H1 (cell line): ENCODE measurements at regions not wholly inside any gene's neighbourhood (a gene's known extent, or its start where the extent isn't known, plus 50 kb on each side); places are given as distances from the start of the nearest gene placed in this dataset.

Experiments
- CTCF ChIA-PET: fragments of 300-600 bp; sonication (Branson Sonifier 250); formaldehyde crosslinking; loops from one replicate; lab custom pipeline; 2021; ENCODE audit not compliant: partially characterized antibody; lab: Charles Lee
- POLR2A ChIA-PET: fragments of 300-600 bp; sonication (Branson Sonifier 250); formaldehyde crosslinking; loops from one replicate; lab custom pipeline; 2021; ENCODE audit warnings: inconsistent platforms; ENCODE audit not compliant: partially characterized antibody; lab: Charles Lee
- DNase-seq, 2 experiments: peaks; one replicate each; pipeline versions ENCODE4 v3.0.0 to v3.0.0-alpha.2; 2010 to 2022; ENCODE audit warnings: low spot score in 2 of 2, low read depth in 1 of 2, mixed read lengths in 1 of 2
- FAIRE-seq: peaks from 2 replicates; lab custom pipeline; 2011; peaks lifted over from hg19 to GRCh38; lab: Jason Lieb, UNC
- H2AFZ ChIP-seq: 2 replicates; pipeline ENCODE4 v1.8.1; 2012; ENCODE audit warnings: low read length, inconsistent platforms
- H2AK5ac ChIP-seq: 2 replicates; pipeline ENCODE4 v1.6.1; 2013; ENCODE audit warnings: low read depth, low read length
- H2BK120ac ChIP-seq: replicated peaks from 2 replicates; pipeline ENCODE3; 2013; ENCODE audit warnings: low read depth, low read length, inconsistent platforms
- H2BK12ac ChIP-seq: 2 replicates; pipeline ENCODE4 v1.6.1; 2013; ENCODE audit warnings: low read depth, low read length
- H2BK15ac ChIP-seq: 2 replicates; pipeline ENCODE4 v1.6.1; 2013; ENCODE audit warnings: low read length
- H2BK20ac ChIP-seq: 2 replicates; pipeline ENCODE4 v1.6.1; 2013; ENCODE audit warnings: low read length
- H2BK5ac ChIP-seq: 2 replicates; pipeline ENCODE4 v1.6.1; 2013; ENCODE audit warnings: low read depth, low read length
- H3K14ac ChIP-seq: 2 replicates; pipeline ENCODE4 v1.6.1; 2013; ENCODE audit warnings: inconsistent platforms; ENCODE audit not compliant: insufficient read length
- H3K18ac ChIP-seq: 2 replicates; pipeline ENCODE4 v1.6.1; 2013; ENCODE audit warnings: low read length; ENCODE audit errors: extremely low read depth
- H3K23ac ChIP-seq: 2 replicates; pipeline ENCODE4 v1.6.1; 2013; ENCODE audit warnings: inconsistent platforms; ENCODE audit not compliant: insufficient read length
- H3K23me2 ChIP-seq: 2 replicates; pipeline ENCODE4 v1.6.1; 2013; ENCODE audit warnings: low read depth, low read length
- H3K27ac ChIP-seq: 2 replicates; pipeline ENCODE4 v1.6.1; 2011; ENCODE audit warnings: low read depth, low read length, inconsistent platforms
- H3K27me3 ChIP-seq, 4 experiments: replicated peaks in 1 of 4; 1 replicate in 1 of 4; 2 replicates in 3 of 4; pipeline versions ENCODE4 v1.6.1 to v1.8.1; 2011 to 2013; ENCODE audit warnings: low read length in 3 of 4, mild to moderate bottlenecking in 3 of 4, inconsistent platforms in 2 of 4, mixed read lengths in 2 of 4, moderate library complexity in 1 of 4; ENCODE audit not compliant: control insufficient read depth in 3 of 4, insufficient read depth in 3 of 4; ENCODE audit errors: extremely low read depth in 1 of 4
- H3K36me3 ChIP-seq, 4 experiments: 2 replicates each; pipeline versions ENCODE4 v1.6.1 to v1.8.1; 2011 to 2013; ENCODE audit warnings: mild to moderate bottlenecking in 4 of 4, low read length in 3 of 4, moderate library complexity in 2 of 4, control low read depth in 1 of 4, inconsistent platforms in 1 of 4; ENCODE audit not compliant: insufficient read depth in 4 of 4, control insufficient read depth in 2 of 4
- H3K4ac ChIP-seq: replicated peaks from 2 replicates; pipeline ENCODE3; 2013; ENCODE audit warnings: low read length, low read depth, mixed read lengths, inconsistent platforms; ENCODE audit not compliant: insufficient read length
- H3K4me1 ChIP-seq, 4 experiments: replicated peaks in 1 of 4; 1 replicate in 1 of 4; 2 replicates in 3 of 4; pipeline versions ENCODE4 v1.6.1 to v1.8.1; 2011 to 2013; ENCODE audit warnings: low read length in 3 of 4, inconsistent platforms in 2 of 4, mixed read lengths in 1 of 4; ENCODE audit not compliant: insufficient read depth in 4 of 4, control insufficient read depth in 3 of 4
- H3K4me2 ChIP-seq, 2 experiments: 2 replicates each; pipeline versions ENCODE4 v1.6.1 to v1.8.1; 2011 to 2013; ENCODE audit warnings: low read depth in 2 of 2, low read length in 2 of 2, control low read depth in 1 of 2, inconsistent platforms in 1 of 2, mild to moderate bottlenecking in 1 of 2; ENCODE audit not compliant: insufficient read depth in 1 of 2
- H3K4me3 ChIP-seq, 4 experiments: fragments of 200-600, 300-600 bp in 1 of 4; sonication (generic), shearing (Covaris generic), sonication (Bioruptor Twin) in 1 of 4; 2 replicates each; pipeline versions ENCODE4 v1.5.1 to v1.8.1; 2011 to 2016; ENCODE audit warnings: low read length in 4 of 4, low read depth in 3 of 4, control low read depth in 2 of 4, inconsistent platforms in 2 of 4, mild to moderate bottlenecking in 2 of 4, mixed read lengths in 1 of 4, moderate library complexity in 1 of 4; ENCODE audit not compliant: insufficient read depth in 2 of 4; ENCODE audit errors: extremely low read depth in 1 of 4
- H3K56ac ChIP-seq: replicated peaks from 2 replicates; pipeline ENCODE3; 2013; ENCODE audit warnings: low read depth, mild to moderate bottlenecking, mixed read lengths, low read length, inconsistent platforms; ENCODE audit not compliant: insufficient read length
- H3K79me1 ChIP-seq: 2 replicates; pipeline ENCODE4 v1.6.1; 2013; ENCODE audit warnings: low read depth, low read length, control low read depth
- H3K79me2 ChIP-seq, 2 experiments: 2 replicates each; pipeline versions ENCODE4 v1.6.1 to v1.8.1; 2012 to 2013; ENCODE audit warnings: low read length in 2 of 2, mild to moderate bottlenecking in 2 of 2, inconsistent platforms in 1 of 2; ENCODE audit not compliant: insufficient read depth in 2 of 2, control insufficient read depth in 1 of 2
- H3K9ac ChIP-seq, 4 experiments: replicated peaks in 1 of 4; 1 replicate in 1 of 4; 2 replicates in 3 of 4; pipeline versions ENCODE4 v1.6.1 to v1.8.1; 2011 to 2013; ENCODE audit warnings: low read depth in 3 of 4, low read length in 3 of 4, control low read depth in 2 of 4, mild to moderate bottlenecking in 2 of 4, moderate library complexity in 2 of 4, inconsistent platforms in 1 of 4; ENCODE audit errors: extremely low read depth in 1 of 4
- H3K9me3 ChIP-seq, 2 experiments: 2 replicates each; pipeline versions ENCODE4 v1.6.1 to v1.8.1; 2012 to 2013; ENCODE audit warnings: mild to moderate bottlenecking in 2 of 2, moderate library complexity in 2 of 2, control low read depth in 1 of 2, inconsistent platforms in 1 of 2, low read depth in 1 of 2, low read length in 1 of 2, mixed read lengths in 1 of 2; ENCODE audit not compliant: insufficient read depth in 2 of 2
- H4K20me1 ChIP-seq, 2 experiments: replicated peaks in 1 of 2; 2 replicates each; pipeline versions ENCODE3 to v1.8.1; 2011 to 2013; ENCODE audit warnings: inconsistent platforms in 2 of 2, low read length in 2 of 2, mild to moderate bottlenecking in 1 of 2; ENCODE audit not compliant: insufficient read depth in 2 of 2, control insufficient read depth in 1 of 2
- H4K5ac ChIP-seq: 2 replicates; pipeline ENCODE4 v1.6.1; 2013; ENCODE audit warnings: low read length, low read depth, mixed read lengths, inconsistent platforms; ENCODE audit not compliant: insufficient read length
- H4K8ac ChIP-seq: 2 replicates; pipeline ENCODE4 v1.8.0; 2013; ENCODE audit warnings: mild to moderate bottlenecking, moderate library complexity, low read length, inconsistent platforms; ENCODE audit not compliant: insufficient read depth; ENCODE audit errors: extremely low read depth
- H4K91ac ChIP-seq: replicated peaks from 2 replicates; pipeline ENCODE3; 2013; ENCODE audit warnings: low read length, mixed read lengths, inconsistent platforms; ENCODE audit not compliant: insufficient read length
- BACH1 ChIP-seq: IDR thresholded peaks from 2 replicates; pipeline ENCODE4 v1.6.1; 2012; ENCODE audit warnings: low read length, improper control_type of control experiment
- BRCA1 ChIP-seq: IDR thresholded peaks from 2 replicates; pipeline ENCODE4 v1.6.1; 2012; ENCODE audit warnings: low read depth, low read length, improper control_type of control experiment
- HDAC2 ChIP-seq, 2 experiments: fragments of 300-600 bp in 1 of 2; sonication (generic) in 1 of 2; IDR thresholded peaks; 2 replicates each; pipeline ENCODE4 v1.6.1; 2011 to 2012; ENCODE audit warnings: low read depth in 2 of 2, low read length in 2 of 2, mild to moderate bottlenecking in 2 of 2, moderate library complexity in 2 of 2, borderline replicate concordance in 1 of 2, inconsistent platforms in 1 of 2
- POLR2A ChIP-seq, 2 experiments: IDR thresholded peaks; 1 replicate in 1 of 2; 2 replicates in 1 of 2; pipeline ENCODE4 v1.6.1; 2011; ENCODE audit warnings: low read depth in 2 of 2, low read length in 2 of 2, mild to moderate bottlenecking in 2 of 2; ENCODE audit errors: control extremely low read depth in 1 of 2
- RFX5 ChIP-seq: IDR thresholded peaks from 2 replicates; pipeline ENCODE4 v1.6.1; 2011; ENCODE audit warnings: low read depth, low read length, improper control_type of control experiment, borderline replicate concordance
- WGBS, 2 experiments: shearing (Covaris generic) in 1 of 2; methylation state at CpG; one replicate each; pipeline versions ENCODE4 v1.1.6 to v1.1.7; 2013 to 2015; ENCODE audit warnings: low lambda C conversion rate in 2 of 2, mixed read lengths in 2 of 2, inconsistent platforms in 1 of 2, low coverage in 1 of 2, missing lambda C conversion rate in 1 of 2; ENCODE audit not compliant: insufficient replicate concordance in 2 of 2, insufficient coverage in 1 of 2, insufficient read length in 1 of 2; ENCODE audit errors: extremely low coverage in 1 of 2, missing lambda C conversion rate in 1 of 2; 5-methylcytosine and 5-hydroxymethylcytosine counted together

DNA sequence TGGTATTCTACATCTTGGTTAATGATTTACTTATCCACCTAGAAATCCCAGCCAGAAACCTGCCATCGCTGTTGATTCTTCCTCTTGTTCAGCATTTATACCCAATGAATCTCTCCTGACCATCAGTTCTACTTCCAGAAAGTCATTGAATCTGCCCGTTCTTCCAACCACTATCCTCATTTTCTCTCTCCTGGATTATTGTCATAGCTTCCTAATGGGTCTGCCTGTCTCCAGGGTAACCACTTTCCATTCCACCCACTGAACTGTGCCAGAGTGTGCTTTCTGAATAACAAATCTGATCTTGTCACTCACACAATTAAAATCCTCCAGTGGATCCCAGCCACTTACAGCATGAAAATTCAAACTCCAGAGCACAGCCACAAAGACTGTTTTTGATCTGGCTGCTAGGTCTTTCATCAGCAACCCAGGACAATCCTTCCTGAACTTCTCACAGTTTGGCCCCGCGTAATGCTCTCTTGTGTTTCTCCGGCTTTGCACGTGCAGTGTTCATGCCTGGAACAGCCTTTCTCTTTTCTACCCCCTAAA lies 330.6 kb downstream of the SPRY2 start:
- Histone ChIP-seq H2BK20ac (no peak overlapping the region), H3K9ac (no peak overlapping the region), H3K36me3 (no peaks in the 10 kb centered on the region), H3K27ac (no peak overlapping the region), H4K91ac (no peak overlapping the region), H3K4me1 (no peaks in the 10 kb centered on the region), H2BK5ac (no peak overlapping the region), H4K5ac (no peak overlapping the region), H3K14ac (no peak overlapping the region), H3K56ac (no peak overlapping the region), H3K23me2 (no peaks in the 10 kb centered on the region), H4K20me1 (no peaks in the 10 kb centered on the region), H3K9me3 (no peaks in the 10 kb centered on the region), H3K79me2 (no peaks in the 10 kb centered on the region), H3K18ac (no peak overlapping the region), H3K23ac (no peak overlapping the region), H3K79me1 (no peaks in the 10 kb centered on the region), H4K8ac (no peak overlapping the region), H3K4me2 (no peak overlapping the region), H2BK120ac (no peak overlapping the region), H2BK15ac (no peak overlapping the region), H3K27me3 (no peaks in the 10 kb centered on the region), H2BK12ac (no peak overlapping the region; the same call in 1 of the 2 replicates), H3K4me3 (no peak overlapping the region), H2AFZ (no peak overlapping the region), H3K4ac (no peak overlapping the region), H2AK5ac (no peak overlapping the region)
- no peak for DNase-seq
- ChIA-PET CTCF (interaction anchor here (0.7 to 0.8 kb wide), 2 partner anchors 12 to 427 kb away, joined by 3 read pairs; no protein-coding TSS in a partner anchor), POLR2A (no interaction called here)
- TF ChIP-seq BACH1: no peak
- no peak for TF ChIP-seq RFX5
- TF ChIP-seq BRCA1: no peak
- TF ChIP-seq POLR2A (IDR thresholded peaks at IDR 0.05; ENCODE audit: control extremely low read depth in 1 of 2, low read depth in 2 of 2, low read length in 2 of 2): no peak
- TF ChIP-seq HDAC2 (IDR thresholded peaks at IDR 0.05; ENCODE audit: borderline replicate concordance in 1 of 2, low read depth in 2 of 2, low read length in 2 of 2): no peak
- WGBS, 2 experiments: 90% methylated on average over 6 of the region's 6 CpGs; no CpG with 5 or more reads in 1 of the 2 experiments
- FAIRE-seq: no peak
